GM21381 (cell line): ENCODE measurements at regions not wholly inside any gene's neighbourhood (a gene's known extent, or its start where the extent isn't known, plus 50 kb on each side); places are given as distances from the start of the nearest gene placed in this dataset.
A peak's percentile ranks its signal among the peaks of the same experiment; 100 is the strongest.

ENCODE experiments used
- ATAC-seq: cut with Tn5 transposase; IDR thresholded peaks from one replicate; pipeline ENCODE4 v1.9.1; 2021; ENCODE audit warnings: mild to moderate bottlenecking, moderate library complexity; ENCODE audit not compliant: unreplicated experiment

DNA sequence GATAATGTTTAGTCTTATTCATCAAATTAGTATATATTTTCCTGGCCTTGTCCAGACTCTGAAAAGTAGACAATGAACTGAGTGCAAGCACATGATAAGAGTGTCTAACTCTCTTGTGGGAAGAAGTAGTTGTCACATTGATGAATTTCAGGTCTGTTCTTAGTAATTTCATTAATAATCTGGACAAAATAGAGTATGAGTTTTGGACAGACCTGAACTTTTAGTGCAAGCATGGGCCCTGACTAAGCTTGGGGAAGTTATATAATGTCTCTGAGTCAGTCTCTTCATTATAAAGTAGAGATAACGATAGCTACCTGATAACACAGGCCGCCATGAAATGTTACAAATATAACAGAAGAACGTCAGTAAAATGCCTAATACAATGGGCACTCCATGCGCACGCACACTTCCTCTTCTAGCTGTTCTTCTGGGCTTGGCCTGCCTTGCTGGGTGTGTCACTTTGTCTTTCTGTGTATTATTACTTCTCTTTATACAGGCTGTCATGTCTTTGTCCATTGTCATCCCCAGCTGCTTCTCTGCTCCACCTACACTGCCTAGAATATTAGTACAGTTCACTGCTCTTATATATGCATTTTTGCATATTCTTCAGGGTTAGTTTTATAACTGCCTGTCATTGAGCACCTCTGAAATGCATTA is 129.1 kb upstream of the HTR2A start:
- ATAC-seq = no peak

DNA sequence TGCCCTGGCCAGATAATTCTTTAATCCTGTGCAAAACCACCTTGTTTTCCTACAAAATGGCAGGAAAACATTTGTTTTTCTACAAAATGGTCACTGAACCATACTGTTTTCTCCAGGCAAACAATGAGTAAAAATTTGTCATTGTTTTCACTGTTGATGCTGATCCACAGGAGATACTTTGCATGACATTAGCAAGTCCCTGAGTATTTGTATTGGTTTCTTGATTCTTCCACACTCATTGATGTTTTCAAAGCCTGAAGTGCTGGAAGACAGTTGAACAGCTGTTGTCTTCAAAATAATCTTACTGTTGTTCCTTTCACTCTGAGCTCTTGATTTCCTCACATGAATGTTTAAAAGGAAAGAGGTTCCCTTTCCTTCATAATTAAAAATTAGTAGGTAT is 123.1 kb upstream of the HTR2A start:
- ATAC-seq = no peak

DNA sequence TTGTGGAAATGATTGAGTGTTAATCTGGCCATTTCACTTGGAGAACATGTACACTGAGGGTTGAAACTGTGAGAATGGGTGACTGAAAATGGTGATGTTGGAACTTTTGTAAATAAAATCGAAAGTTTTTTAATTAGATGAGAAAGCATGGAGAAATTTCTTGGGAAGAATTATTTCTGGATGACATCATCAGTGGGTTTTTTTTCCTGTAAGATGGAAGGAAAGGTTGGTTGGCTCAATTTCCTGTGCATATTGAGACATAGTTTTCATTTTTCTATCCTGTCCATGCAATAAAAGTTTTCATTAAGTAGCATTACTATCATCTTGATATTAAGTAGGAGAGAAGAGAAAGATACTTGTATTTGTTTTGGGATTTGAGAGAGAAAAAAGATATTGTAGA is 120.6 kb upstream of the HTR2A start:
- no peak for ATAC-seq

DNA sequence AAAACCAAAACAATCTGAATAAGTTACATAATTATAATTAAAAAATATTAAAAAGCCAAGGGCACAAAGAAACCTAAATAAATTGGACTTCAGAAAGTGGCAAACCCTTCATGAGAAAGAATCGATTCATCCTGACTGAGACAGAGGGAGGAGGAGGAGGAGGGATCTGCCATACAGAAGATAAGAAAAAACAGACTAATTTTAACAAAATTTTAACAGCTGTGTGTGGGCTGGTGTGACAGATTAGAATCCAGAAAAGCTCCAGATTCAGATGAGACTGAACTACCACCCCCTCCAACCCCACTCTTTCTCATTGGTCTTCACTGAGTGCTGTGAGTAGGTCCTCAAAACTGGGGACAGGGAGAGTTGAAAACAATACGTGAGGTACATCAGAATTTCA is 111.5 kb upstream of the HTR2A start:
- no peak for ATAC-seq

DNA sequence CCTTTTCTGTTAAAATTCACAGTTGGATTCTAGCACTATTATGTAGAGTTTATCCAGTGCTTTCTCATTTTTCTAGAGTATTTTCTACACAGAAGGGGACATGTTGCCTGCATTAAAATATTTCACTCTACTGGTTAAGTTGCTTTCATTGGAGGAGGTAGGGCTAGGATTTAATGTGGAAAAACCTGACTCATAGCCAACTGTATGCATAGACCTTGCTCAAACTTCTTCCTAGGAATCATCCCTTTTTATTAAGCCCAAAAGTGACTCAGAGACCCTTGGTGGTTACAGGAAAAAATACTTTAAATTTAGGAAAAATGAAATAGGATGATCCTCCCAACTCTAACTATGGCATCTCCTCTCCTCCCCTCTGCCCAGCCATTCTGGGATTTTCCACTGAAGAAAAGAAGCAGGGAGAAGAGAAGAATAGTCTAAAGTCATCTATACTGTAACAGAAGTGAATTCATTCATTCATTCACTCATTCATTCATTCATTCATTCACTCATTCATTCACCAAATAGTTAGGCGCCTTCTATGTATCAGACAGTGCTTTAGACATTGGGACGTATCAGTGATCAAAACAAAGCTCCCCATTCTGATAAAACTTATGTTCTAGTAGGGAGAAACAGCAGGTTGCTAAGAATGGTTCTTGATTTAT is 109.0 kb upstream of the HTR2A start:
- no peak for ATAC-seq

DNA sequence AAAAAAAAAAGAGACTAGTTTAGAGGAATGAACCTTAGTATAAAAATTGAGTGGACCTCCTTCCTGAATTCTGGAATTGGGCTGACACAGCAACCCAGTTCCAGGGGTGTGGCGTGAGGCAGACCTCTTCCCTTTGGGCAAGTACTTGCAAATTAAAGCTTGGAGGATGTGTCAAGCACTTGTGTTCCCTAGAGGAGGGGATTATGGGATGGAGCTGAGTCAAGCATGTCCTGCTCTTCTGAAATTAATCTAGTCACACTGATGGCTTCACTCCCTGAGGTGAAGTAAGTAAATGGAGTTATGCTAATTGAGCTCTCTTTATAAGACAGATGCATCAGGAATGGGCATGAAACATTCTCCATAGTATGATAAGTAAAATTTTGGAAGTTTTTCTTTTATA is 107.7 kb upstream of the HTR2A start:
- no peak for ATAC-seq

DNA sequence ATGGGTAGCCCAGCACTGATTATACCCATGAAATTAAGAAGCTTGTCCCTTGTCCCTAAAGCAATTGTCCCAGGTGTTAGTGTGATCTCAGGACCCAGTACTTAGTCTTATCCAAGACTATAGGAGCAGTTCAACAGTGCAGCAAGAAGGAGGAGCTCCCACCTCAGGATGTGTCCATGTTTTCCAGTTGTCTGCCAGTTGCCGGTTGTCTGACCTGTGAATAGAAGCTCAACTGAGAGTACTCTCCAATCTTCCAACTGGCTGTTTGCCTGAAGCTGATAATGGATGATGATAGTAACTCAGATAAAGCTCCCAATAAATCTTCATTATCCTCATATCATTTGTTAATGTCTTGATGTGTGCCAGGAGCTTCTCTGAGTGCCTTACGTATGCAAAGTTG is 107.2 kb upstream of the HTR2A start:
- no peak for ATAC-seq

DNA sequence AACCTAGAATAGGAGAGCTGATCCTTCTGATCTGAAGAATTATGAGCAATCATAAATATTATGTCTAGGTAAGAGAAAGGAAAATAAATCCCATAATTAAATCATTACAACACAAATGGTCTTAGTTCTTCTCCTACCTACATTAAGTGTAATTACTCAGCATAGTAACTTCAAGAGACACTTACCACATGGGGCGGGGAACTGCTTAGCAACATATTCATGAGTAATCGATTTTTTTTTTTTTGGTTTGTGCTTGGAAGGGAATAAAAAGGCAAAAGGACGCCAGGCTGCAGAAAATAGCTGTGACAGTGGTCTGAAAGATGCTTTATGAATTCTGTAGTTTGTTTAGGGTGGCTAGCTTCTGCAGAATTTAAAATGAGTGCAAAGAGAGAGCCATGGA is 103.3 kb upstream of the HTR2A start:
- ATAC-seq = no peak

DNA sequence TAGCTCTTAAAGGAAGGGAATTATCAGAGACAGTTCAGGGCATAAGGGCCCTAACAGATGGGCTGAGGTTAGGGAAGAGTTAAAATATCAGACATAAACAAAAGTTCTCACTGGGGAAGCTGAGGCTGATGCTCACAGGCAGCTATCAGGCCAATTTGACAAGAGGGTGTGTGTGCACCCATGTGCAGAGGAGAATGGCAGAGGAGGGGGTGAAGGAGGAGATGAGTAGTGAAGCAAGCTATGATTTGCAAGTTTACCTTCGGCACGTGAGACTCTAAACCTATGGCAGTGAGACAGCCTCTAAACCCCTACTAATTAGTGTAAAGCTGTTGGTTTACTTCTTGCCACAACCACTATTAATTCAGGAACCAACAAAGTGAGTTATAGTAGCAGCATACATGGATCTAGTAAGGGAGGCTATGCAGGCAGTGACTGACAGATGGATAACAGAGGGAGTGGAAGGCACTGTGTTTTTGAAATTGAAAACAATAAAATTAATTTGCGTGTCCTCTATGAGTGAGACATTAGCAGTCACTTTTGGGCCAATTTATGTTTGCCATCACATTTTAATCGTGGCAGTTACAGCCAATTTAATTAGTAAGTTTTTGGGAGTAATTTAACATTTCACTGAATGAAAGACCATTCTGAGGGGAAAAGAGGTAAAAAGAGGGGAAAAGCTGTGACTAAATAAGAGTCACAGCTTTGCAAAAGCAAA is 99.6 kb upstream of the HTR2A start:
- ATAC-seq = peak; percentile 25

DNA sequence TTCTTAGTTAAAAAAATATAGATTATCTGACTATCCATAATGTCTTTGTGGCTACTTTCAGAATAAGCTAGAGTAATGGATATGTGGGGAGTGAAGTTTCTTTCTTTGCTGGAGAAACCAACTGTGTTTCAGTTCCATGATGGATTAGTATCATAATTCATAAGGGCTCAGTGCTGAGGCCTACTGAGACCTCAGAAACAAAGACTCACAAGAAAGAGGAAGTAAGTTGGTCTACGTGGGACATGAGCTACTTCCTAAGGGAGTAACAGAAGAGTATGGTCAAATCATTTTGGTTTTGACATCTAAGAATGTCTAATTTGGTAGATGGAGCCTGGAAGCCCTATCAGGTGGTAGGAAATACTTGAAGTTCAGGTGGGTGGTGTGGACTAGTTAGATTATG is 99.0 kb upstream of the HTR2A start:
- peak; percentile 93 for ATAC-seq

DNA sequence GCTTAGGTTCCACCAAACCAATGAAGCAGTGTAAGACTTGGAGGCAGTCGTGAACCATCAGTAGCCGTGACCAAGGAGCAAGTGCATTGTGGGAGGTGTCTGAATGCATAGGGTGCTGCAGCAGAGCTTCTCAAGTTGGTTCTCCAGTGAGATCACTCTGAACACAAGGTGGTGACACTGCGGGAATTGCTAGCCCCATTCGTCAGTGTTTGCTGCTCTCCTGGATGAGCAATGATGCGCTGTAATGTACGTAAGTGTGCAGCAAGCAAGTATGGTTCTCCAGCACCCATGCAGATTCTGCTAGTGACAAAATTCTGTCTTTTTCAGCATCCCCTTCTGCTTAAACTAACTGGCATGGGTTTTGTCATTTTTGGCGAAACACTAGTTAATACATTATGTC is 97.6 kb upstream of the HTR2A start:
- ATAC-seq = no peak

DNA sequence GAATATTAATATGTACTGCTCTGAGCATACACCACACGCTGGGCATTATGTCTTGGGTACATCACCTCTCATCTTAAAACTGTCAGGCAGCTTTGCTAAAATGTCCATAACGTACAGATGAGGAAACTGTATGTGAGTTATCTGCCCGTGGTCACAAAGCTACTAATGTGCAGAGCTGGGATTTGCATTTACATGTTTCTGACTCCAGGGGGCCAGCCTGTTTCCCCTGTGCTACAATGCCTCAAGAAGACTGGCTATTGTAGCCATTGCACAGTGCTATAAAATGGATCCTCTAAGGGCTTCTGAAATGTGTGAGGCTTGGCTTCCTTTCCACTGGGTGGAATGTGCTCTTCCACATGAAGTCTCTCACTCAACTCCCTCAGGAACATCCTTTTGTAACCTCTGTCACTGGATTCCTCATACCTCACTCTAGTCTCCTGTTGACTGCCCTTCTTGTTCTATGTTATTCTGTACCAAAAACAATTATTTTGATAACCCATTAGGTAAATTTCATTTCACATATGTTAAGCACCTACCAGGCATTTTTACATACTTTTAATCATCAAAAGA is 95.6 kb upstream of the HTR2A start:
- no peak for ATAC-seq

DNA sequence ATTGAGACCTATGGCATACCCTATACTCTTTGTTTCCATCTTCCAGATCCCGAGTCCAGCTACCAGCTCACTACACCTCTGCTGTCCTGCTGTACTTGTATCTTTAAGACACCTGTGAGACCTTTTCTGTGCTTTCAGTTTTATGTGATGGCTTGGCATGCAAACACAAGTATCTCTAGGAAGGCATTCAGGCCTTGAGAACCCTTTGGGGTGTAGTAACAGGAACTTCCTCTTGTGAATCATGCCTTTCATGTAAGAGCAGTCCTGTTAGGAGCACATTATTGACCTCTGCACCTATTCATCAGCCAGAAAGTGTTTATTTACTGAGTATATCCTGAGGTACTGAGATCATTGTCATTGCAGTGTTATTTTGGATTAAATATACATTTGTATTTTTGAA is 87.0 kb upstream of the HTR2A start:
- peak; percentile 68 for ATAC-seq

DNA sequence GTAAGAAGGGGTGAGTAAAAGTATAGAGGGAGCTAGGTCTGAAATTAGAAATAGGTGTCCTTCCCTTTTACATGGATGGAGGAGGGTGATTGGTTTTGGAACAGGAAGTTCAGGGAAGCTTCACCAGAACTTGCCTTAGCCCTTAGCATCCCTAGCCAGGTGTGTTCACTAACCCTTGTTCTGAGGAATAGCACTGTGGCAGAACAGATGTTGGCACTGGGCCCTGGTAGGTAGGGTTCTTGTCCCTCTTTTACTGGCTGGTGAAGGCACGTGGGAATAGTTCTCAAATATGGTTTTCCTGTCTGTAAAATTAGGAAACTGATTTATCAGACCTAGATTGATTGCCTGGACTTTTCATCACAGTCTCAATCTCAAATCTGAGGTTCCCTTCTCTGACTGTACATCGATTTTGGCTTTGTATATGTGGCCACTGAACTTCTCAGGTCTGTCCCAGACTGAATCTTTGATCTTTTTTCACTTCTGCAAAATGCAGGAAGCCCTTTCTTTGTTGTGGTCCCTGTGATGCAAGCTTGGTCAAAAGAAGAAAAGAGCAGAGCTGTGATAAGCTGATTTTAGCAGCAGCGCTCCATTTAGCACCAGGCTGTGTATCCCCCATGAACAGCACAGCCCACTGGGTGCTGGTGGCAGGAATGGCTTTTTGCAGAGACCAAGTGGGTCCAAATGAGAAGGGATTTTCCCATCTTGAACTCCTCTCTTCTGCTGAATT is 86.2 kb upstream of the HTR2A start:
- peak; percentile 86 for ATAC-seq

DNA sequence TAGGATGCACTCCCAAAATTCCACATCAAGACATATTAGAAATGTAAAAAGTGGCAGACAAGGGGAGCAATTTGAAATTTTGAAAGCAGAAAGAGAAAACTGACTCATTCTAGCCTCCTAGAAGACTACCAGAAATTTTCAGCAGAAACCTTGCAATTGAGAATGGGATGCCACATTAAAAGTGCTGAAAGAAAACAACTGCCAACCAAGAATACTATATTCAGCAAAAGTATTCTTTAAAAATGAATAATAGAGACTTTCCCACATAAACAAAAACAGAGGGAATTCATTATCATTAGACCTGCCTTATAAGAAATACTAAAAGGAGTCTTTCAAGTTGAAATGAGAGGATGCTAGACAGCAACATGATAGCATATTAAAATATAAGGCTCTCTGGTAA is 78.3 kb upstream of the HTR2A start:
- ATAC-seq = no peak

DNA sequence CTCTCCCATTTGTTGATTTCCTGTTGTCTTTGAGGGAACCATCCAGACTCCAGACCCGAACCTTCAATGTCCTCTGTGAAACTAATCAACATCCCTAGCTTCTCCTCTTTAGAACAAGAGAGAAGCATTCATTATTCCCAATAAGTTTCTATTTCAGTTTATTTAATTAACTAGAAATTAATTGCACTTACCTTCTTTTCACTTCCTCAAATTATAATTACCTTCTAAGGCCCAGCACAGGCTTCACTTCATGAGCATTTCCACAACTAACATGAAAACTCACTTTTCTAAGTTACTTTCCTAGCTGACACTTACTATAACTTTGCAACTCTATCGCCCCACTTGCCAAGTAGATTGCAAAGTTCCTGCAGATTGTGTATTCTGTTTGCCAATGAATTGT is 71.6 kb upstream of the HTR2A start:
- no peak for ATAC-seq

DNA sequence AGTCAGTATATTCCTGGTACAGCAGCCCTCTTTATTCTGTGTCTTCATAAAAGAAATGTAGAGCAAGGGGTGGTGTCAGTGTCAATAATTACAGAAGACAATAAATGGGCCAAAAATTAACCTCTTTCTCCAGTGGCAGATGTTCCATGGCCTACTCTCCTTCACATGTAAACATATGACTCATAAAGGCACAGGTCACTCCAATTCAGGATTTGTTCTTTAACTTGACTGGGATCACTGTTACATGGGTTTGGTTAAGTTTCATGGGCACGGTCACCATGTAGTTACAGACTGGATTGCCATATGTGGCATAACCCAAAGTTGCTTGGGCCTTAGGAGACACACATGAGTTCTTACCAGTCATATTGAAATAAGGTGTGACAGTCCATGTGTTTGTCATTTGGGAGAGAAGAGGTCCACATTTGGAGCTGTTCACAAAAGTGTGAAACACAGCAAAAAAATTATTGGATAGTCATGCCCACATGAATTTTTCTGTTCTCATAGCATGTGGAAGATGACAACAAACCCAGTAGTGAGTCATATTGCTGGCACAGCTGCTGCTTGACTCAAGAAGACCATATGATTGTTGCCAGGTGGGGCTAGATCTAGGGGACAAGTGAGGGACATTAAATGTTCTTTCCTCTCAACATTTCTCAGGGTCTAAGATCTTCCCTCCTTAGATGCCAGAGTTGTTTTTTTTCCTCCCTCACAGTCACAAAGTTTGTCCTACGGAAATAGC is 68.1 kb upstream of the HTR2A start:
- no peak for ATAC-seq

DNA sequence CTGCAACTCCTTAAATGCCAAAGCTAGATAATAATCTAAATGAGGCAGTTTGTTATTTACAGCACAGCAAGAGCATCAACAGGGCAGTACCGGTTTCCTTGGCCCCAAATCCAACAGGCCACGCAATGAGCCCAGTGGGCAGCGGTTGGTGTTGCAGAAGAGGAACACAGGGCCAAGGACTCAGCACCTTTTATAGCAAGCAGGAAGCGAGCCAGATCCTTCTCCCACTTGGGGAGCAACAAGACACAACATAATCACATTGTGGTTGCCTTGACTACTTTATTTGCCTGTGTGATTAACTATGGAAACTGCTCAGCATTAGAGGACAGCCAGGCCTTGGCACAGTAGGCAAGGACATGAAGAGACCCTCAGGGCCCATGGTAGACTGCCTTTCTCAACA is 67.1 kb upstream of the HTR2A start:
- no peak for ATAC-seq

DNA sequence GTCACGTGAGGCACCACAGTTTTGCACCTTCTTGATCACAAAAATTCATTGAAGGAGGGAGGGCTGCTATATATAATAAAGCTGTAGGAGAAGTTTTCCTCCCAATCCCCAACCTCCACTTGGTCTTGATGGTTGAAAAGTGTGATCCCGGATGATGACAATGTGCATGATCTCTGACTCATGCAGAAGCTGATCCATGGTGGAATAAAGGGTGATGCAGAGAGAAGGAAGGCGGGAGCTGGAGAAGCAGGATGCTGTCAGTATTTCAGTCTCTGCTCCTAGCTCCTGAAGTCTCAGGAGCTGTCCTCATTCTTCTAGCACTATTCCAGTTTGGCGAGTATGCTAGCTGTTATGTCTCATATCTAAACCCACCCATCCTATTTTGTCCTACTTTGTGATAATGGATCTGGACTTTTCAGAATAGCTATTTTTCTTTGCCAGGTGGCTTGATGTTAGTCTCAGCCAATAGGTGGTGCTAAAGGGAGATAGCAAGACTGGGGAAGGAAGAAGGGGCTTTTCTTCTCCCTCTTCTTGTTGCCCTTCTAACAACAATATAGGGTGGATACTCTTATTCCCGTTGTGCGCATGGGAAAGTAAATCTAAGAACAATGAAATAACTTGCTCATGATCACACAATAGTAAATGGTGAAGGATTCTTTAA is 65.6 kb upstream of the HTR2A start:
- ATAC-seq = no peak

DNA sequence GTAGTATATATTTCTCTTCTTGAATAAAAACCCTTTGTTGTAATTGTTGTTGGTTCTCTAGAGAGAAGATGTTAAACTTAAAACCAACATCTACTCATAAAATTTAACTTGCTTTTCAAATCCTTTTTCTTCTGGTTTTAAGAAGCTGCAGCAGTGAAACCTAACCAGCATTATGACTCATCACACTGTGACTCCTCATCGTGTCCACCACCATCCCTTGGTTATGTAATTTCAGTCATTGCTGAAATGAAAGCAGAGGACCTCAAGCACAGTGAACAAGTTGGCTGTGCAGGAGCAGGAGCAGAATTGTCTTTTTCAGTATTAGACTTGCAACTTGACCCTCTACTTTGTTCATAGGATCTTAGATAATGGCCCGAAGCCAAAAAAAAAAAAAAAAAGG is 64.9 kb upstream of the HTR2A start:
- ATAC-seq = peak; percentile 99
